Activated B cell treated with CpG ODN at 0.5 μM for 24 hours (primary cell): ENCODE measurements at regions not wholly inside any gene's neighbourhood (a gene's known extent, or its start where the extent isn't known, plus 50 kb on each side); places are given as distances from the start of the nearest gene placed in this dataset.
"Not testable (repeated sequence)": the region's sequence is repeated elsewhere in the genome, so short reads cannot be mapped to it uniquely, and the experiment has no call there.

ENCODE experiments used
- ATAC-seq: fragments of 200-7000 bp; cut with Tn5 transposase; one replicate; pipeline ENCODE4 v1.10.0; 2021; ENCODE audit warnings: low read depth, mild to moderate bottlenecking, moderate library complexity
- CTCF ChIA-PET: fragments of 350-600 bp; sonication (Branson Sonifier 250); formaldehyde crosslinking; loops from one replicate; lab custom pipeline; 2021; ENCODE audit warnings: antibody characterized with exemption; lab: Charles Lee
- POLR2A ChIA-PET: fragments of 350-600 bp; sonication (Branson Sonifier 250); formaldehyde crosslinking; loops from one replicate; lab custom pipeline; 2021; ENCODE audit warnings: antibody characterized with exemption; lab: Charles Lee
- DNase-seq: peaks from one replicate; pipeline ENCODE4 v3.0.0; 2022
- H3K27ac Mint-ChIP-seq: one replicate; pipeline ENCODE4 v1.8.0; 2020; ENCODE audit warnings: mixed read lengths
- H3K27me3 Mint-ChIP-seq: one replicate; pipeline ENCODE4 v1.8.0; 2021; ENCODE audit warnings: mixed read lengths
- H3K36me3 Mint-ChIP-seq: one replicate; pipeline ENCODE4 v1.8.0; 2021; ENCODE audit warnings: low read depth, mixed read lengths
- H3K4me1 Mint-ChIP-seq: one replicate; pipeline ENCODE4 v1.8.0; 2021; ENCODE audit warnings: mixed read lengths
- H3K4me3 Mint-ChIP-seq: one replicate; pipeline ENCODE4 v1.8.0; 2020; ENCODE audit warnings: mild to moderate bottlenecking, mixed read lengths
- H3K9me3 Mint-ChIP-seq: one replicate; pipeline ENCODE4 v1.8.0; 2020; ENCODE audit warnings: mixed read lengths
- intact Hi-C: fragments of 100-400 bp; cut with micrococcal nuclease; formaldehyde crosslinking; loops from one replicate; pipeline ENCODE4 v1.15.1; 2024
- TF ChIP-seq, protein P1 (sequence below): fragments of 200-600 bp; IDR thresholded peaks from one replicate; pipeline ENCODE4 v1.8.0; 2022; ENCODE audit warnings: antibody characterized with exemption, mild to moderate bottlenecking

DNA sequence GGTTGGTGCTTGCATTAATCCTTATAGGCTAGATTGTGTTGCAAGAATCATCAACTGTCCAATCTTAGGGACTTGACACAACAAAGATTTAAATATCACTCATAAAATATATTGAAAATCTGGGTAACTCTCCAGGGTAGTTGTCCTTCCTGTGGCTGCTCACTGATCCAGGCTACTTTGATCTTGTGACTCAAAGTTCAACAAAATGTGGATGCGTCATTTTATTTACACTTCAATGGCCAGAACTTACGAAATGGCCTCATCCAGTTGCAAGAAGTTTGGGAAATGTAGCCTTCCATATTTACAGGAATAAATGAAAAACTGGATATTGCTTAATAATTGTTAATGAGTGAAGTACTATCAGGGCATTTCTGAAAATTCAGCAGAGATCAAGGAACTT is 235.5 kb upstream of the ACTBL2 start:
- ChIA-PET CTCF (no interaction called here), POLR2A (no interaction called here)
- Mint-ChIP-seq H3K4me1 (no peaks in the 10 kb centered on the region), H3K4me3 (no peak overlapping the region), H3K27ac (no peak overlapping the region), H3K36me3 (no peaks in the 10 kb centered on the region), H3K27me3 (no peaks in the 10 kb centered on the region), H3K9me3 (peaks cover 2% of the 10 kb centered on the region)
- ATAC-seq, result no peak
- intact Hi-C loops, result no loop called here
- no peak for DNase-seq
- TF ChIP-seq, protein P1, sequence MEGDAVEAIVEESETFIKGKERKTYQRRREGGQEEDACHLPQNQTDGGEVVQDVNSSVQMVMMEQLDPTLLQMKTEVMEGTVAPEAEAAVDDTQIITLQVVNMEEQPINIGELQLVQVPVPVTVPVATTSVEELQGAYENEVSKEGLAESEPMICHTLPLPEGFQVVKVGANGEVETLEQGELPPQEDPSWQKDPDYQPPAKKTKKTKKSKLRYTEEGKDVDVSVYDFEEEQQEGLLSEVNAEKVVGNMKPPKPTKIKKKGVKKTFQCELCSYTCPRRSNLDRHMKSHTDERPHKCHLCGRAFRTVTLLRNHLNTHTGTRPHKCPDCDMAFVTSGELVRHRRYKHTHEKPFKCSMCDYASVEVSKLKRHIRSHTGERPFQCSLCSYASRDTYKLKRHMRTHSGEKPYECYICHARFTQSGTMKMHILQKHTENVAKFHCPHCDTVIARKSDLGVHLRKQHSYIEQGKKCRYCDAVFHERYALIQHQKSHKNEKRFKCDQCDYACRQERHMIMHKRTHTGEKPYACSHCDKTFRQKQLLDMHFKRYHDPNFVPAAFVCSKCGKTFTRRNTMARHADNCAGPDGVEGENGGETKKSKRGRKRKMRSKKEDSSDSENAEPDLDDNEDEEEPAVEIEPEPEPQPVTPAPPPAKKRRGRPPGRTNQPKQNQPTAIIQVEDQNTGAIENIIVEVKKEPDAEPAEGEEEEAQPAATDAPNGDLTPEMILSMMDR, result no peak

DNA sequence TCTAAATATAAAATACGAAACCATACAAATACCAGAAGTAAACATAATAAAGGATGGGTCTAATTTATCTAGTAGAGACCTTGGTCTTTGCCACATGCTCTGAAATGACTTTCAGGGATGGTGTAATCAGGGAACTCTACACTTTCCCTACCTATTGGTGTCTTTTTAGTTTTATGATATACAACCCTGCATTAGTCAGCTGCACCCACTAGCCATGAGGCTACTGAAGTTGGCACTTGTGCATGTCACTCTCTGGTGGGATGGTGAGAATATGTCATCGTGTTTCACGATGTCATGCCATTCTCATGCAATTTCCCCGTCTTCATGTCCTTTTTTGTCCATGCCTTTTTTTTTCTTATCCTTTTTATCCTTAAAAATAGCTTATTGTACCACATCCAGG is 234.9 kb upstream of the ACTBL2 start:
- no peaks in the 10 kb centered on the region for H3K4me1 Mint-ChIP-seq
- intact Hi-C loops, result no loop called here
- ATAC-seq (no peak), DNase-seq (no peak)
- no peak overlapping the region for H3K4me3 Mint-ChIP-seq
- TF ChIP-seq, protein P1, result no peak
- ChIA-PET POLR2A (no interaction called here), CTCF (no interaction called here)
- no peaks in the 10 kb centered on the region for H3K27me3 Mint-ChIP-seq
- H3K27ac Mint-ChIP-seq, result no peak overlapping the region
- peaks cover 2% of the 10 kb centered on the region for H3K9me3 Mint-ChIP-seq
- H3K36me3 Mint-ChIP-seq, result no peaks in the 10 kb centered on the region

DNA sequence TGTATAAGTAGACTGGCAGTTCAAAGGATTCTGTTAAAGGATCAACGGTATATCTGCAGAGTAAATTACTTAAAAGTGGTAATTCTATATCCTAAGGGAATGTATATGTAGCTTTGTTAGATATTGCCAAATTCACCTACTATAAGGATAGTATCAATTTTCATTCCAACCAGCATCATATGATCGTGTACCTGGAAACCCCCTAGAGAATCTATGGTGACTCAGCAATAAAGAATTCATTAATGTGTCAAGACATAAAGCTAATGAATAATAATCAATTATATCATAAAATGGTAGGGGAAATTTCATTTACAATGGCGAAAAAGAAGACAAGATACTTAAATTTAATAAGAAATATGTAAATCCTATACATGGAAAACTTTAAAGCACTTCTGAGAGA is 234.1 kb upstream of the ACTBL2 start:
- Mint-ChIP-seq H3K27ac (no peak overlapping the region), H3K36me3 (no peaks in the 10 kb centered on the region)
- CTCF ChIA-PET, result no interaction called here

DNA sequence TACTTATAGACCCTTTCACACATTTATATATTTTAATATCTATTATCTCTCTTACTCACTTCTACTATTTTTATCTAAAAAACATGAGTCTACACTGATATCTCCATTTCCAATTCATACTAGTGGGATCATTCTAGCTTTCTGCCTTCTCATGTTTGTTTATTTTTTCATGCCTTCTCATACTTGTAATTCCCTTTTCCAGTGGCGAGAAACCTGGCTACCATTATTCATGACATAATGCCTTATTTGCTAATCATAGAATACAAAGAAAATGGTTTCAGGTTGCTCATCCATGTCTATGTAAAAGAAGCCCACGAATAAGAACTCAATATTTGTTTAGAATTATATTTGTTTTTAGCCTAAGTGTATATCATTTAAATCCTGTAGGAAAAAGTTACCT is 232.7 kb upstream of the ACTBL2 start:
- no peaks in the 10 kb centered on the region for H3K4me1 Mint-ChIP-seq
- H3K4me3 Mint-ChIP-seq, result no peak overlapping the region
- no peaks in the 10 kb centered on the region for H3K36me3 Mint-ChIP-seq
- no peaks in the 10 kb centered on the region for H3K27me3 Mint-ChIP-seq
- H3K27ac Mint-ChIP-seq, result no peak overlapping the region
- DNase-seq (no peak), ATAC-seq (no peak)
- POLR2A ChIA-PET, result no interaction called here
- CTCF ChIA-PET, result no interaction called here
- peaks cover 2% of the 10 kb centered on the region for H3K9me3 Mint-ChIP-seq
- TF ChIP-seq, protein P1, result no peak
- intact Hi-C loops, result no loop called here

More for the DNA sequence above, 234.1 kb upstream of the ACTBL2 start:
- POLR2A ChIA-PET, result no interaction called here
- intact Hi-C loops, result no loop called here
- TF ChIP-seq, protein P1, result no peak
- ATAC-seq (no peak), DNase-seq (no peak)
- Mint-ChIP-seq H3K4me3 (no peak overlapping the region), H3K9me3 (peaks cover 2% of the 10 kb centered on the region), H3K4me1 (no peaks in the 10 kb centered on the region), H3K27me3 (no peaks in the 10 kb centered on the region)

DNA sequence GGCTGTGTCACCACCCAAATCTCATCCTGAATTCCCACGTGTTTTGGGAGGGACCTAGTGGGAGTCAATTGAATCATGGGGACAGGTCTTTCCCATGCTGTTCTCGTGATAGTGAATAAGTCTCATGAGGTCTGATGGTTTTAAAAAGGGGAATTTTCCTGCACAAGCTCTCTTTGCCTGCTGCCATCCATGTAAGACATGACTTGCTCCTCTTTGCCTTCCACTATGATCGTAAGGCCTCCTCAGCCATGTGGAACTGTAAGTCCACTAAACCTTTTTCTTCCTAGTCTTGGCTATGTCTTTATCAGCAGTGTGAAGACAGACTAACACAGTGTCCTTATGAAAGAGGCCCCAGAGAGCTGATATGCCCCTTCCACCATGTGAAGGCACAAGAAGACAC is 230.9 kb upstream of the ACTBL2 start:
- H3K4me1 Mint-ChIP-seq, H3K27ac Mint-ChIP-seq, ATAC-seq, H3K4me3 Mint-ChIP-seq, H3K9me3 Mint-ChIP-seq, DNase-seq, intact Hi-C loops, POLR2A ChIA-PET, H3K36me3 Mint-ChIP-seq, H3K27me3 Mint-ChIP-seq, CTCF ChIA-PET: not testable (repeated sequence)

DNA sequence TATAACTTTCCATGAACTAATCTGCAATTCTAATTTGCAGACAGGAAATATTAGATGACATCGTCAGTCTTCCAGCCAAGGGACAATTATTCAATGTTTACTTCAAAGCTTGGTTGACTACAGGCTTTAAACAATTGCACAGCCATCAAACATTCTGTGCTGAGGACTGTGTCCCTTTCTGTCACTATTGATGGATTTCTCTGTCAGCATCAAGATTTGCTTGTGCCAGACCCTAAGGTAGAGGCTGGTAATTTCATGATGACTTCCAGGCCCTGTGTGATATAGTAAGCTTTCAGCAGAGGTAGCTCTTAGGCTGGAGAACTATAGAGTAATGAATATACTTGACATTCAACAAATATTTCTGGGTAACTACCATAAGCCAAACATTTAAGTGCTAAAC is 229.3 kb upstream of the ACTBL2 start:
- H3K27me3 Mint-ChIP-seq, result no peaks in the 10 kb centered on the region
- intact Hi-C loops, result no loop called here
- H3K9me3 Mint-ChIP-seq, result peaks cover 2% of the 10 kb centered on the region
- no peak overlapping the region for H3K4me3 Mint-ChIP-seq
- TF ChIP-seq, protein P1, result no peak
- ChIA-PET CTCF (interaction anchor here (1.5 kb wide), 1 partner anchor 62 kb away, joined by 3 read pairs; no protein-coding TSS in a partner anchor), POLR2A (no interaction called here)
- no peaks in the 10 kb centered on the region for H3K4me1 Mint-ChIP-seq
- DNase-seq, result no peak
- H3K36me3 Mint-ChIP-seq, result no peaks in the 10 kb centered on the region
- ATAC-seq, result no peak
- H3K27ac Mint-ChIP-seq, result no peak overlapping the region
